GM23248 (cell line): ENCODE measurements at regions not wholly inside any gene's neighbourhood (a gene's known extent, or its start where the extent isn't known, plus 50 kb on each side); places are given as distances from the start of the nearest gene placed in this dataset.

Experiments
- EZH2 ChIP-seq: fragments of 200-600 bp; sonication (generic); IDR thresholded peaks from 2 replicates; pipeline ENCODE4 v1.6.1; 2018; ENCODE audit warnings: antibody characterized with exemption, mild to moderate bottlenecking; ENCODE audit not compliant: insufficient read depth, poor library complexity, severe bottlenecking
- EZH2phosphoT487 ChIP-seq: fragments of 200-600 bp; sonication (generic); IDR thresholded peaks from 2 replicates; pipeline ENCODE4 v1.6.1; 2018; ENCODE audit warnings: antibody characterized with exemption, moderate library complexity, mild to moderate bottlenecking, low read depth; ENCODE audit not compliant: insufficient read depth

DNA sequence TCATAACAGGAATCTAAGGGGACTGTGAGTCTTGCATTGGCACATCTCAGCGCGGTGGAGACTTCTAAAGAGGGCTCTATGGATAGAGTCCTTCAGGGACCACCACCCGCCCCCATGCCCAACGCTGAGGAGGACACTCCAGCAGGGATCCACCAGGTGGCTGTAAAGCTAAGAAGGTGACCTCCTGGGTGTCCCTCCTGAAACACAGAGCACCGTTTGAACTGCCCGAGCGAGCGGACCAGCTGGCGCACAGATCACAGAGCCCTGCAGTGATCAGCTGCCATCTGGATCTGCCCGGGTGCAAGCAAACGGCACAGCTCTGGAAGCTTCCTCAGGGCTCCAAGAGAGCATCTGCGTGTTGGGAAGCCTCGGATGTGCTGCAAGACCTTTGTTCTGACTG, 51.3 kb upstream of the LYST start:
- TF ChIP-seq EZH2 (no peak), EZH2phosphoT487 (no peak)
